ENCODE measurements at regions not wholly inside any gene's neighbourhood (a gene's known extent, or its start where the extent isn't known, plus 50 kb on each side); places are given as distances from the start of the nearest gene placed in this dataset.

GRCh38 chr5:135120951-135121350 lies 86.9 kb upstream of the PITX1 start:
- DNase-seq (ENCODE audit: low spot score), result no peak

GRCh38 chr5:135119481-135119880 lies 85.5 kb upstream of the PITX1 start:
- no peak for DNase-seq (ENCODE audit: low spot score)

- DNase-seq (ENCODE audit: low spot score), result no peak
Measured at GRCh38 chr5:135117590-135117989, 83.6 kb upstream of the PITX1 start.

GRCh38 chr5:135116160-135116561 lies 82.1 kb upstream of the PITX1 start:
- no peak for DNase-seq (ENCODE audit: low spot score)

GRCh38 chr5:135115591-135115990 lies 81.6 kb upstream of the PITX1 start:
- no peak for DNase-seq (ENCODE audit: low spot score)

- DNase-seq (ENCODE audit: low spot score), result no peak
Measured at GRCh38 chr5:135114759-135115158, 80.7 kb upstream of the PITX1 start.

GRCh38 chr5:135112008-135112725 lies 78.1 kb upstream of the PITX1 start:
- DNase-seq (ENCODE audit: low spot score), result peak; percentile 47

- no peak for DNase-seq (ENCODE audit: low spot score)
Measured at GRCh38 chr5:135110785-135111596, 77.0 kb upstream of the PITX1 start.

GRCh38 chr5:135108992-135109391 lies 75.0 kb upstream of the PITX1 start:
- no peak for DNase-seq (ENCODE audit: low spot score)

GRCh38 chr5:135108569-135108968 lies 74.5 kb upstream of the PITX1 start:
- no peak for DNase-seq (ENCODE audit: low spot score)

GRCh38 chr5:135107986-135108385 lies 74.0 kb upstream of the PITX1 start:
- no peak for DNase-seq (ENCODE audit: low spot score)

- DNase-seq (ENCODE audit: low spot score), result no peak
Measured at GRCh38 chr5:135106610-135107471, 72.8 kb upstream of the PITX1 start.

- DNase-seq (ENCODE audit: low spot score), result no peak
Measured at GRCh38 chr5:135106136-135106535, 72.1 kb upstream of the PITX1 start.

GRCh38 chr5:135105105-135105484 lies 71.1 kb upstream of the PITX1 start:
- no peak for DNase-seq (ENCODE audit: low spot score)

GRCh38 chr5:135103575-135103853 lies 69.5 kb upstream of the PITX1 start:
- DNase-seq (ENCODE audit: low spot score), result no peak

GRCh38 chr5:135102716-135103574 lies 68.9 kb upstream of the PITX1 start:
- no peak for DNase-seq (ENCODE audit: low spot score)

GRCh38 chr5:135100431-135100830 lies 66.4 kb upstream of the PITX1 start:
- no peak for DNase-seq (ENCODE audit: low spot score)

GRCh38 chr5:135100011-135100410 lies 66.0 kb upstream of the PITX1 start:
- DNase-seq (ENCODE audit: low spot score), result no peak

- no peak for DNase-seq (ENCODE audit: low spot score)
Measured at GRCh38 chr5:135097390-135097789, 63.4 kb upstream of the PITX1 start.

- DNase-seq (ENCODE audit: low spot score), result no peak
Measured at GRCh38 chr5:135095871-135096270, 61.8 kb upstream of the PITX1 start.

- DNase-seq (ENCODE audit: low spot score), result no peak
Measured at GRCh38 chr5:135095052-135095715, 61.2 kb upstream of the PITX1 start.

Data from iPS-NIHi11 (cell line).